ENCODE measurements at regions not wholly inside any gene's neighbourhood (a gene's known extent, or its start where the extent isn't known, plus 50 kb on each side); places are given as distances from the start of the nearest gene placed in this dataset.

DNA sequence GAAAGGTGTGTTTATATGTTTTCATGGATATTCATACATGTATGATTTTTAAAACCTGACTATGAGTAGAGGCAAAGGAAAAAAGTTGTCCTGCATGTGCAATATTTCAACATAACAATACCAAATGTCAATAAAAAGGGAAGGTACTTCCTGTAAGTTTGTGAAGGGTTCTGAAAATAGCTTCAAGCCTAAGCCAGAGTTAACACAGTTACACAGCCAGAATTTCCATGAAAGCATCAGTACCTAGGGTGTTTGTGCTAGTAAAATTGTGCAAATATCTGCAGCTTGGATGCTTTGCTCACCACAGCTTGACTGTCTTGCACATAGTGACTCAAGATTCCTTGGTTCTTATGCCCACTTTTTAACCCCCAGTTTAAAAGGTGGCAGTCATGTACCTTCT is 193.1 kb upstream of the FAR2 start:
- Histone ChIP-seq H2AFZ (ENCODE audit: control insufficient read depth, low read length) (no peak overlapping the region), H3K4me2 (ENCODE audit: control insufficient read depth, extremely low read depth, insufficient read depth, low read depth, low read length) (no peak overlapping the region), H3K36me3 (ENCODE audit: control insufficient read depth in 2 of 2, extremely low read depth in 1 of 2, insufficient read depth in 2 of 2, low read length in 2 of 2) (no peaks in the 10 kb centered on the region), H3K79me2 (ENCODE audit: control insufficient read depth, insufficient read depth, low read length) (no peaks in the 10 kb centered on the region), H3K9me3 (ENCODE audit: control insufficient read depth, low read depth, low read length) (no peaks in the 10 kb centered on the region), H3K27me3 (ENCODE audit: control insufficient read depth, extremely low read depth, insufficient read depth, low read length) (no peaks in the 10 kb centered on the region), H3K4me1 (ENCODE audit: control insufficient read depth, extremely low read depth, insufficient read depth, low read length) (peaks cover 3% of the 10 kb centered on the region), H3K27ac (ENCODE audit: control insufficient read depth, insufficient read depth, low read length) (no peak overlapping the region), H4K20me1 (ENCODE audit: control insufficient read depth, extremely low read depth, insufficient read depth, low read length) (no peaks in the 10 kb centered on the region), H3K9ac (ENCODE audit: control insufficient read depth, extremely low read depth, insufficient read depth, low read length) (no peak overlapping the region), H3K9me1 (ENCODE audit: control insufficient read depth, extremely low read depth, insufficient read depth, low read length) (no peaks in the 10 kb centered on the region), H3K4me3 (ENCODE audit: control insufficient read depth in 2 of 3, extremely low read depth in 1 of 3, insufficient read depth in 2 of 3, low read depth in 1 of 3, low read length in 3 of 3) (no peak overlapping the region)
- no peak for TF ChIP-seq EZH2 (IDR thresholded peaks at IDR 0.05; ENCODE audit: low read length)
- TF ChIP-seq, protein P1, sequence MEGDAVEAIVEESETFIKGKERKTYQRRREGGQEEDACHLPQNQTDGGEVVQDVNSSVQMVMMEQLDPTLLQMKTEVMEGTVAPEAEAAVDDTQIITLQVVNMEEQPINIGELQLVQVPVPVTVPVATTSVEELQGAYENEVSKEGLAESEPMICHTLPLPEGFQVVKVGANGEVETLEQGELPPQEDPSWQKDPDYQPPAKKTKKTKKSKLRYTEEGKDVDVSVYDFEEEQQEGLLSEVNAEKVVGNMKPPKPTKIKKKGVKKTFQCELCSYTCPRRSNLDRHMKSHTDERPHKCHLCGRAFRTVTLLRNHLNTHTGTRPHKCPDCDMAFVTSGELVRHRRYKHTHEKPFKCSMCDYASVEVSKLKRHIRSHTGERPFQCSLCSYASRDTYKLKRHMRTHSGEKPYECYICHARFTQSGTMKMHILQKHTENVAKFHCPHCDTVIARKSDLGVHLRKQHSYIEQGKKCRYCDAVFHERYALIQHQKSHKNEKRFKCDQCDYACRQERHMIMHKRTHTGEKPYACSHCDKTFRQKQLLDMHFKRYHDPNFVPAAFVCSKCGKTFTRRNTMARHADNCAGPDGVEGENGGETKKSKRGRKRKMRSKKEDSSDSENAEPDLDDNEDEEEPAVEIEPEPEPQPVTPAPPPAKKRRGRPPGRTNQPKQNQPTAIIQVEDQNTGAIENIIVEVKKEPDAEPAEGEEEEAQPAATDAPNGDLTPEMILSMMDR (optimal IDR thresholded peaks at IDR 0.05 in 1 of 3, IDR thresholded peaks at IDR 0.05 in 1 of 3, conservative IDR thresholded peaks at IDR 0.05 in 1 of 3; ENCODE audit: extremely low read depth in 1 of 3, insufficient read depth in 2 of 3, low read length in 3 of 3) = no peak
- DNase-seq (ENCODE audit: low read depth, low spot score) = no peak
- dilution Hi-C loops (cut with MboI; ENCODE audit: extremely low pct_ligation_motif_present, low sequenced_read_pairs) = no loop called here
- no peak for FAIRE-seq

DNA sequence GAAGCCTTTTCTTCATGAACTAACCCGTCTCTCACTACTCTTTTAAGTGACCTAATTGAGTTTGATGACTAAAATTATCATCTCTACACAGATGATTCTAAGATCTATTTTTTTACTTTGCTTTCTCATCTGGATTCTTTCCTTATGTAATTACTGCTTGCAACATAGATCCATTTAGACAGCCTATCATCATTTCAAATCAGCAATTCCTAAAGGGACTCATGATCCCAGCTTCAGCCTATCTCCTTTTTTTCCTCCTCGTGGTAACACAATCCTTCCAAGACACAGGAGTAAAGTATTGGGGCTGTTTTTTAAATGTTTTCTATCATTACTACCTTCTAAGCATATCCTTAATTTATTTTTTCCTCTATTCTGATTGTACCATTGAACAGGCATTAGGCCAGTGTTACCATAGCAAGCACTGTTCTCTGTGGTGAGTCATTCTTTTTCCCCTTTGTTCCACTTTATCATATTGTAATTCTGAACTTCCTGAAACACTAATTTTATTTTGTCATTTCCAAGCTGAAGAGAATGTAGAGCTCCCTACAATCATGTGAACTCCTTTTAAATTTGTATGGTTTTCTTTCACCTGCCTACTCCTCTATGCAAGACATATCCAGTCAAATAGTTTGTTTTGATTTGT is 190.4 kb upstream of the FAR2 start:
- Histone ChIP-seq H3K27ac (ENCODE audit: control insufficient read depth, insufficient read depth, low read length) (no peak overlapping the region), H3K36me3 (ENCODE audit: control insufficient read depth in 2 of 2, extremely low read depth in 1 of 2, insufficient read depth in 2 of 2, low read length in 2 of 2) (no peaks in the 10 kb centered on the region), H2AFZ (ENCODE audit: control insufficient read depth, low read length) (no peak overlapping the region), H3K9me1 (ENCODE audit: control insufficient read depth, extremely low read depth, insufficient read depth, low read length) (no peaks in the 10 kb centered on the region), H3K9me3 (ENCODE audit: control insufficient read depth, low read depth, low read length) (no peaks in the 10 kb centered on the region), H3K4me2 (ENCODE audit: control insufficient read depth, extremely low read depth, insufficient read depth, low read depth, low read length) (no peak overlapping the region), H3K4me3 (ENCODE audit: control insufficient read depth in 2 of 3, extremely low read depth in 1 of 3, insufficient read depth in 2 of 3, low read depth in 1 of 3, low read length in 3 of 3) (no peak overlapping the region), H3K79me2 (ENCODE audit: control insufficient read depth, insufficient read depth, low read length) (no peaks in the 10 kb centered on the region), H3K27me3 (ENCODE audit: control insufficient read depth, extremely low read depth, insufficient read depth, low read length) (no peaks in the 10 kb centered on the region), H3K4me1 (ENCODE audit: control insufficient read depth, extremely low read depth, insufficient read depth, low read length) (peaks cover 18% of the 10 kb centered on the region), H4K20me1 (ENCODE audit: control insufficient read depth, extremely low read depth, insufficient read depth, low read length) (no peaks in the 10 kb centered on the region), H3K9ac (ENCODE audit: control insufficient read depth, extremely low read depth, insufficient read depth, low read length) (no peak overlapping the region)
- DNase-seq (ENCODE audit: low read depth, low spot score) = no peak
- dilution Hi-C loops (cut with MboI; ENCODE audit: extremely low pct_ligation_motif_present, low sequenced_read_pairs) = no loop called here
- no peak for FAIRE-seq
- TF ChIP-seq EZH2 (IDR thresholded peaks at IDR 0.05; ENCODE audit: low read length) = no peak
- TF ChIP-seq, protein P1 (optimal IDR thresholded peaks at IDR 0.05 in 1 of 3, IDR thresholded peaks at IDR 0.05 in 1 of 3, conservative IDR thresholded peaks at IDR 0.05 in 1 of 3; ENCODE audit: extremely low read depth in 1 of 3, insufficient read depth in 2 of 3, low read length in 3 of 3) = no peak

Data from keratinocyte (primary cell).